ENCODE measurements at regions not wholly inside any gene's neighbourhood (a gene's known extent, or its start where the extent isn't known, plus 50 kb on each side); places are given as distances from the start of the nearest gene placed in this dataset.

DNA sequence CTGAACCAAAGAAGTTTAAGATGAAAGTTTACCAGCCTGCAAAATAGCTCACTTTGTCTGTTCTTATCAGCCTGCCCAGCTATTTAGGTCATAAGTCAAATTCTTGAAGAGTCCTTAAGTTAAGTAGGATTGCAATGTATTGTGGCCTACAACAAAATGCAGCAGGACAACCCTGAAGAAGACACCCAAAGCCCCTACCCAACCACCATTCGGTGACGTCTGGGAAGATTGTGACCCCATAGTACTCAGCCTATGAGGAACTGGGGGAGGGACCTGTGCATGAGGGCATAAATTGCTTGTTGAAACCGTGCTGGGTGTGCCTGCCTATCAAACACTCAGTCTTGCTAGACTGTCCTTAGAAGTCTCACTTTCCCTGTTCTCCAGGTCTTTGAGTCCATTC lies 50.5 kb upstream of the FDX1 start:
- TF ChIP-seq, protein P1, sequence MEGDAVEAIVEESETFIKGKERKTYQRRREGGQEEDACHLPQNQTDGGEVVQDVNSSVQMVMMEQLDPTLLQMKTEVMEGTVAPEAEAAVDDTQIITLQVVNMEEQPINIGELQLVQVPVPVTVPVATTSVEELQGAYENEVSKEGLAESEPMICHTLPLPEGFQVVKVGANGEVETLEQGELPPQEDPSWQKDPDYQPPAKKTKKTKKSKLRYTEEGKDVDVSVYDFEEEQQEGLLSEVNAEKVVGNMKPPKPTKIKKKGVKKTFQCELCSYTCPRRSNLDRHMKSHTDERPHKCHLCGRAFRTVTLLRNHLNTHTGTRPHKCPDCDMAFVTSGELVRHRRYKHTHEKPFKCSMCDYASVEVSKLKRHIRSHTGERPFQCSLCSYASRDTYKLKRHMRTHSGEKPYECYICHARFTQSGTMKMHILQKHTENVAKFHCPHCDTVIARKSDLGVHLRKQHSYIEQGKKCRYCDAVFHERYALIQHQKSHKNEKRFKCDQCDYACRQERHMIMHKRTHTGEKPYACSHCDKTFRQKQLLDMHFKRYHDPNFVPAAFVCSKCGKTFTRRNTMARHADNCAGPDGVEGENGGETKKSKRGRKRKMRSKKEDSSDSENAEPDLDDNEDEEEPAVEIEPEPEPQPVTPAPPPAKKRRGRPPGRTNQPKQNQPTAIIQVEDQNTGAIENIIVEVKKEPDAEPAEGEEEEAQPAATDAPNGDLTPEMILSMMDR (conservative IDR thresholded peaks at IDR 0.05 in 1 of 2, IDR thresholded peaks at IDR 0.05 in 1 of 2; ENCODE audit: extremely low read depth in 1 of 2, insufficient read depth in 1 of 2, low read depth in 1 of 2, low read length in 2 of 2), result no peak
- no peak for TF ChIP-seq EZH2 (IDR thresholded peaks at IDR 0.05; ENCODE audit: borderline replicate concordance, low read length)
